Inferior parietal cortex (tissue), 1 donor: ENCODE measurements at regions not wholly inside any gene's neighbourhood (a gene's known extent, or its start where the extent isn't known, plus 50 kb on each side); places are given as distances from the start of the nearest gene placed in this dataset.
"Not testable (repeated sequence)": the region's sequence is repeated elsewhere in the genome, so short reads cannot be mapped to it uniquely, and the experiment has no call there.

Experiments used
- DNase-seq: peaks from one replicate; pipeline ENCODE4 v3.0.0-alpha.2; 2016; ENCODE audit errors: extremely low spot score

- DNase-seq: not testable (repeated sequence)
Observed at GRCh38 chr1:220412382-220412781, 115.6 kb upstream of the MARK1 start.

GRCh38 chr1:220410611-220411010 lies 117.3 kb upstream of the MARK1 start:
- no peak for DNase-seq

DNA sequence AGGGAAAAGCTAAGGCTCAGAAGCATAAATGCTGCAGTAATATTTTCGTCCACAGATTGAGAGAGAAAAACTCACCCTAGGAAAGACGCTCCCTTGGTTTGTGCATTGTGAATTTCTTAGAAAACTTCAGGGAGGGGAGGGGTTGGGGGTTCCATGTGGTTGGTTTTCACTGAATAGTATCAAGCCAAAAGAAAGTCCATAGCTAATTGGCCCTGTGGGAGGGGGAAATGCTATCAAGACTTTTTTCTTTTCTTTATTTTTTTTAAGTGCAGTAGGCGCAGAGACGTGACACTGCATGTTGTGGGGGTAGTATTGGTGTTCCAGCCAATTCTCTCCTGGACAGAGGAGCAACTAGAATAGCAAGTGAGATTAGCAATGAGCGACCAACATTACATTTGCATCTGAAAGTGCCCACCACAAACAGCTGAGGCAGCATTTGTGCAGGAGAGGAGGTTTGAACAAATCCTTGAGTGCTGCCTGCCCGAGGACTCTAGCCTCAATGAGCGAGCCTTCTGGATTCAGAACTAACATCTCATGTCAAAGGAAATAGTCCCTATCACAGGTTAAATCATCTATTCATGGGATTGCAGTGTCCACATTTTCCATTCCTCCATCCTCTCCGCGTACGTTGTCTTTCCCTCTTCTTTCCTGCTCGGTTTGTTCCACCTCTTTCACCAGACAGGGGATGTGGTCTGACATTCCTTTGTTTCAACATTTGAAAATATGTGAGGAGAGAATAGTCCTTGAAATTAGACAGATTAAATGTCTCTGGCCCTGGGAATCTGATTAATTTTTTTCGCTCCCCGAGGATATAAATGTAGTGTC lies 118.0 kb upstream of the MARK1 start:
- DNase-seq: no peak

DNA sequence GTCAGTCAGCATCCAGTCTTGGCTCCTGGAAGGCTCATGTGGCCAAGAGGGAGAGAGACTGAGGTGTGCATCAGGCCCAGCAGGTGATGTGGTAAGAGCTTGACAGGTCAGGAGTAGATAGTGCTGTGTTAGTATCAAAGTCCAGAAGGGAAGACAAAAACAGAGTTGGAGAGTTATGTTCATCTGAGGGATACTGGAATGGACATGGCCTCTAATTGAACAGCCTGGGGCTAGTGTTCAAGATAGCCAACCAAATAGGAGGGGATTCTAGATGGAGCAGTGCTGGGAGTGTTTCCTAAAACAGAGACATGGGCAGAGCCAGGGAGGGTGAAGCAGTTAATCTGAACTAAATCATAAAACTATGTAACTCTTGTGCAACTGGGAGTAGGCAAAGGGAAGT lies 120.7 kb upstream of the MARK1 start:
- no peak for DNase-seq

- no peak for DNase-seq
Observed at GRCh38 chr1:220398238-220398637, 126.0 kb upstream of the RAB3GAP2 start.

DNA sequence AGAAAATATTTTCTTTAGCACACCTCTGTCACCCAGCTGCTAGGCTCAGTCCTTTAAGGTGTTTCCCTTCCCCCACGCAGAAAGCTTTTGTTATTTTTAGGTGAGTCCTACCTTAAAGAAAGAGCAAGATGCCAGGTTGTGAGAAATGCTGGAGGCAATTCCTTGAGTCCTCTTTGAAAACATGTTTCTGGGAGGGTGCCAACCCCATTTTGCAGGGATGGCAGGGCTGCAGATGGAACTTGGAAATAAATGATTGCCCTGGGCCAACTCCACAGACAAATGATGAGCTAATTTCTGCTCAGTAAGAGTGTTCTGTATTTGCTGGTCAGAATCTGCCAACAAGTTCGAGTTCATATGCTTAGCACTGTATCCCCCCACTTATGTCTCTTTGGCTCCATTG lies 119.2 kb upstream of the RAB3GAP2 start:
- DNase-seq: no peak

DNA sequence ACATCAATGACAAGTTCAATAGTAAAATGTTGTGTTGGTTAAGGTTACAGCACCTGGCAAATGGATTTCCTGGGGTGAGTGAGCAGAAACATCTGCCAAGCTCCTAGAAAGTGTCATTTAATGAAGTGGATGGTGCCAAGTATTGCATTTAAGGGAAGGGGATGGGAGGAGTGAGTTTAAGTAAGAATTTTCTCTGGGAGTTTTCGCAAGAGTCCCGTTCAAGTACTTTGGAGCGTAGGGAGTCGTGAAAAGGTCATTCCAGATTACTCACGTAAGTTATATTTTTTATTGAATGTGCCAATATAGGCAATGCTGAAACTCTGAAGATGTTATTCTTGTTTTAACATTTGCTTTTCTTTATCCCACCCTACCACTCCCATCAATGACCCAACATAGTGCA lies 117.4 kb upstream of the RAB3GAP2 start:
- no peak for DNase-seq

DNA sequence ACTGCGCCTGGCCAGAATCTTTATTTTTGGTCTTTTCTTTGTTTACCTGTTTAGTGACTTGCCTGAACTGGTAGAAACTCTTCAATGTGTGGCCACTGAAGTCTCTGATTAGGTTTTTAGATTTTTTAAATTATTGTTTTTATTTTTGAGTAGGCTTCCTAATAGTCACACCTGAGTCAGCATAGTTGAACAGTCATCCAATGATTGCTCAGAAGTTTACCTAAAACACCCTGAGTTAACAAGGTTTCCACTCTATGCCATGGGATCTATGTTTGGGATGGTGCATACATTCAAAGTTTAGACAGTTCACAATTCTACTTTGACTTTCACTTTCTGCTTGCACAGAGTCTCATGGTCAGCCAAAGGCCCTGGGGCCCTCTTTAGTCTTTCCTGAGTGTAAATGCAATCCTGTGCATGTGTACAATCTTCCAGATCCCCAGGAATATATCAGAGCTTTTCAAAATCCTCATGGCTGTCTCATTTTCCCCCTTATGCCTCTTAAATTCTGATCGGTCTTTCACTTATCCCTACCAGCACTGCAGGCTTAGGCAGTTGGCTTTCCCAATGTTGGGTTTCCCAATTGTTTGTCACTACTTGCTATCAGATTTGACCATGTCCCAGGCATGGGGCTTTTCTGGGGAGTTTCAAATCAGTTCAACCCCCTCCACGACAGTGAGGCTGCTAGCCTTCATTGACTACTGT lies 114.4 kb upstream of the RAB3GAP2 start:
- no peak for DNase-seq

DNA sequence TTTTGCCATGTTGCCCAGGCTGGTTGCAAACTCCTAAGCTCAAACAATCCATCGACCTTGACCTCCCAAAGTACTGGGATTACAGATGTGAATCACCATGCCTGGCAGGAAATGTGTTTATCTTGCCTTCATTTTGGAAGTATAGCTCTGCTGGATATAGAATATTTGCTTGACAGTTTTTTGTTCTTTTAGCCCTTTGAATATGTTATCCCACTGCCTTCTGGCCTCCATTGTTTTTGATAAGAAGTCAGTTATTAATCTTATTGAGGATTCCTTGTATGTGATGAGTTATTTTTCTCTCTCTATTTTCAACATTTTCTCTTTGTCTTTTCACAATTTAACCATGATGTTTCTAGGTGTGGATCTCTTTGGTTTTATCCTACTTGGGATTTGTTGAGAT lies 112.9 kb upstream of the RAB3GAP2 start:
- DNase-seq: no peak

GRCh38 chr1:220382994-220383393 lies 110.7 kb upstream of the RAB3GAP2 start:
- no peak for DNase-seq

DNA sequence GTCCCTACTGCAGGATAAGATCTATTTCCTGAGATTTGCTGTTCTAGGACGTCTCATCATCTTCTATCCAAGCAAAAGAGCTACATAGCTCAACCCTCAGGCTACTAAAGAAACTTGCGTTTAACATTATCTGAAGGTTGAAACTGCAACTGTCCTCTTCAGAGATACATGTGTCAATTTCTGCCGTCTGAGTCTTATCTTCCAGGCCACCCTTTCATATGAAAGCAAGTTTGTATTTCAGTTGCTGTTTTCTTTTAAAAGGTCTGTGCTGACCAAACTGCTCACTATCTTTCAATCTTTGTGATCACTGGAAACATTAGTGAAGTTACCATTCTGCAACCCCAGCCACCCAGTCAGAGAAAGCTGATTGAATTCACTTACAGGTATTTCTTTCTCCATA lies 108.6 kb upstream of the RAB3GAP2 start:
- no peak for DNase-seq

DNA sequence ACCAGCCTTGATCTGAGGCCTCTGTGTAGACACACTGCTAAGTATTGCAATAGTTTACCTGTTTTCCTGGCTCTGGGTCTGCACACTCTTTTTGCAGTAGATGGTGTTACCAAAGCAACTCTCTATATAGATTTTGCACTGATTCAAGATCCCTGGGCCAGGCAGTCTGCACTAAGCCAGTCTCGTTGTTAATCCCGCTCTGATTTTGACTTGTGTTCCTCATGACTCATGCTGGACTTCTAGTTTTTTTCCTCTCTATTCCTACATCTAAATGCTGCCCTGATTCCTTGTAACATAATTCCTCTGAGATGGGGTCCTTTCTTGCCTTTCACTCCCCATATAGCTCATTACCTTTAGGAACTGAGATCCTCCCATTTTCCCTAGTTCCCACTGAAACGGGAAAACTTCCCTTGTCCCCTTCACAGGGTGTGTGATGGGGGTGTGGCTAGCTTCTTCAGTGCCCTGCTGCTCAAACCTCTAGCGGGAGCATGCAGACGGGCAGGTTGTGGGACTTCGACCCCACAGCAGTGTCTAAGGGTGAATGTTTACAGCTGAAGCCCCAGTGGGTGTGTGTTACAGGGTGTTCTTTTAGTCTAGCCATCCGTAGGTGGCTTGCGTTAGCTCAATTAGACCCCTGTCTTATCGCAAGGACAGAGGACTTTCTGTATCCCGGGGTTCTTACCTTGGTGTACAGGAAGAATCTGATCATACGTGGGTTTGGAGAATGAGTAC lies 106.5 kb upstream of the RAB3GAP2 start:
- no peak for DNase-seq

DNA sequence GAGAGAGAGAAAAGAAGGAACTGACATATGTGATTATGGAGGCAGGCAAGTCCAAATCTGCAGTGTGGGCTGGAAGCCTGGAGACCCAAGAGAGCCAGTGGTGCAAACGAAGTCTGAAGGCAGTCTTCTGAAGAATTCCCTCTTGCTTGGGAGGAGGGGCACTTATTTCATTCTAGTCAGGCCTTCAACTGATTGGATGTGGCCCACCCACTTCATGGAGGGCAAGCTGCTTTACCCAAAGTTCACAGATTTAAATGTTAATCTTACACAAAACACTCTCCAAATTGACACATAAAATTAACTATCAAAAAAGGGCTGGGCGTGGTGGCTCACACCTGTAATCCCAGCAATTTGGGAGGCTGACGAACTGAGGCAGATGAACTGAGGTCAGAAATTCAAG lies 103.5 kb upstream of the RAB3GAP2 start:
- DNase-seq: no peak

- DNase-seq: no peak
Observed at GRCh38 chr1:220374449-220374848, 102.2 kb upstream of the RAB3GAP2 start.

- no peak for DNase-seq
Observed at GRCh38 chr1:220372451-220372850, 100.2 kb upstream of the RAB3GAP2 start.

- no peak for DNase-seq
Observed at GRCh38 chr1:220371324-220371723, 99.1 kb upstream of the RAB3GAP2 start.

DNA sequence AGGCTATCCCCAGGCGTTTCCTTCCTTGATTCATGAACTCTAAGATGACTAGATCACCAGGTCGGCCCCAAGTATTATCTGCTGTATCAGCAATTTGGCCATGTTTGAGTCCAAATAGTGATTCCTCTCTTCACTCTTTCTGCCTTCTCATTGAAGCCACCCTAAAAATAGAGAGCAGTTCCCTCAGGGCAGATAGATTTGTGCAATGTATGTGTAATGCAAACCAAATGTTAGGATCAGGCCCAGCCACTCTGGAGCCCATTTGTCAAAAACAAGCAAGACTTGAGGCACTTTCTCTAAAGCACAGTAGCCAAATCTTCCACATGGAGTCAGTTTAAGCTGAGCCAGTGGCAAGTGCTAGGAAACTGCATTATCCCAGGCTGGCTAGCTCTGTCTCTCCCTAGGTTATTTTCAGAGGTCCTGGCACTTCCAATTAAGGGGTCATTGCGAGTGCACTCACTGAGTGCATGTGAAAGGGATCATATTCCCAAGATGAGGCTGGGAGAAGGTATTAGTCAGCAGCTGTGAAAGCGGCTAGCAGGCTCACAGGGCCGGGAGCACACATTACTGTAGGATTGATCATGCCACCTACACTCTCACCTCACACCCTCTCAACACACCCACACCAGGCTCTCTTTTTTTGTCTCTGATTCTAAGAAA lies 97.9 kb upstream of the RAB3GAP2 start:
- DNase-seq: peak; percentile 7

- no peak for DNase-seq
Observed at GRCh38 chr1:220369511-220369910, 97.3 kb upstream of the RAB3GAP2 start.

- DNase-seq: no peak
Observed at GRCh38 chr1:220368352-220369265, 96.4 kb upstream of the RAB3GAP2 start.

GRCh38 chr1:220367833-220368232 lies 95.6 kb upstream of the RAB3GAP2 start:
- DNase-seq: no peak

DNA sequence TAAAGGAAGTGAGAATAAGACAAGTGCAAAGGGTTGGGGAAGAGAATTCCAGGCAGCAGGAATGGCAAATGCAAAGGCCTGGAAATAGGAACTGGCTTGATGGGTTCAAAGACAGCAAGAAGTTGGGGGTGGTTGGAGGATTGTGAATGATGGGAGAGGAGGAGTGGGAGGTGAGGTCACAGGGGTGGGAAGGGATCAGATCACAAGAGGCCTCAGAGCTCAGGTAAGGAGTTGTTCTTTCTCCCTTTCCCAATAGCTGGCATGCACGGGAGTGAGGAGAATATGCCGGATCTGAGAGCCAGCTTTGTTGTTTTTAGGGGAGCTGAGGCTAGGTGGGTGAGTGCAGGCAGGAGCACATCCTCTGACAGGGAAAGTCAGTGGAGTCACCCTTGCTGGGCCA lies 94.0 kb upstream of the RAB3GAP2 start:
- DNase-seq: no peak
